ENCODE measurements at regions not wholly inside any gene's neighbourhood (a gene's known extent, or its start where the extent isn't known, plus 50 kb on each side); places are given as distances from the start of the nearest gene placed in this dataset.

DNA sequence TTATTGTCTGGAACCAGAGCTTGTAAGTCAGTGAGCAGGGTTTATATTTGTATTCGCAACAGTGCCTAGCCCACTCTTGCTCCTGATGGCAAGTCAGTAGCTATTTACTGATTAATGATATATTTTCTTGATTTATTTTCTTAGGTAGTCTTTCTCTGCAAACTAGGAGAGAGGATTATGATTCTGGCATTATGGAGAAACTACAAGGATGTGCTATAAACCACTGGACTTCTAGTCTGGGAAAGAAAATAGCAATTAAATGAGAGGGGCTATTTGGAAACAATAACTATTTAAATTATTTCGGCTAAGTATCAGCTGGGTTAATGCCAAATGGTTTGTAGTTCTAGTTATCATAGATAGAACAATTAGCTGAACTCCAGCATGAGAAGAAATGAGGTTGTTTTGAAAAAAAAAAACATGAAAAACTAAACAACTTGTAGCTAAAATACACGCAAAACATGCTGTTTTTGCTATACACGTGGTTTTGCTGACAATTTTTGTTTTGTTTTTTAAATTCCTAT is 304.9 kb upstream of the TCF21 start:
- FAIRE-seq, result no peak

- no peak for FAIRE-seq
Observed at GRCh38 chr6:133584823-133585222, 304.1 kb upstream of the TCF21 start.

DNA sequence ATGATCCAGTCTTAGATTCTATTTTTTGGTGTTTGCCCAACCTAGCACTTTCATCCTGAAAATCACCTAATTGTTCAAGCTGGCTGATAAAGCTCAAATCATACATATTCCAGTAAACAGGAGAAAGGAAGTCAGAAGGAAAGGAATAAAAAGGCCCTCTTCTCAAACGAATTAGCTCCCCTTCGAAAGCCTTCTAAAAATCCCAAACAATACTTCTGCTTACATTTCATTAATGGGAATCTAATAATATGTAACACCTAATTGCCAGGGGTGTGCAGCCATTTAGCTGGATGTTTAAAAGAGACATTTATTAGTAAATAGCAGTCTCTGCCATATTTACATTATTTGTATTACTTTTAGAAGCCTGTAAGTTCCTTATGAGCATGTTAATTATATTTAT is 302.9 kb upstream of the TCF21 start:
- FAIRE-seq, result no peak

- FAIRE-seq, result no peak
Observed at GRCh38 chr6:133587546-133588160, 301.3 kb upstream of the TCF21 start.

- no peak for FAIRE-seq
Observed at GRCh38 chr6:133590196-133590595, 298.7 kb upstream of the TCF21 start.

DNA sequence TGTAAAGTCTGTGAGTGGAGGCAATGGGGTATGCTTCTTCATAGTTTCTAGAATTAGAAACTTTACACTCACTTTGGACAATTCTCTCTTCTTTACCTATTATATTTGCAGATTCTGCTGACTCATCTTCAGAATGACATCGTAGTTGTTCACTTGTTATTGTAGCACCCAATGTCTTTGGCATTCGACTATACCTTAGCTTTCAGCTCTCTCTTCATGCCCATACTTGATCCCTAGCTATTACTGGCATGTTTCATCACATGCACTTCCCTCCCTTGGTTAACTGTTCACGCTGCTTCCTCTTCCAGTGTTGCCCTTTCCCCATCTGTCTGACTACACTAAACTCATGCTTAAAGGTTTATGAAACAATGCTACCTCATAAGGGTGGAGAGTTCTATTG is 298.1 kb upstream of the TCF21 start:
- no peak for FAIRE-seq

DNA sequence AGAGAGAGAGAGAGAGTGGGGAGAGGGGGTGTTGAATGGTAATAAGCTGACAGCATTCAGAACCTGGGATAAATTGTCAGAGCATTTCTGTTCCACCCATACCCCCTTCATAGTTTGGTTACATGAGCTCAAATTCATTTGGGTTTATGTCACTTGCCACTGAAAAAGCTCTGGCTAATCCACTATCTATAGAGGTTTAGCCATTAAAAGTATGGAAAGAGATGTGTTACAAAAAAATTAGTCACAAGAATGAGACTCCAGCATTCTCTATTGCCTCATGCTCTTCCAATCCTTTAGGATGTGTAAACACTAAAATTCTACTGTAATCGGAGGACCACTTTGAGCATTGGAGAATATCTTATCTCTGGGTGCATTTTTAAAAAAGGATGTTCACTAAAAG is 297.6 kb upstream of the TCF21 start:
- no peak for FAIRE-seq

GRCh38 chr6:133594652-133595110 is 294.2 kb upstream of the TCF21 start:
- FAIRE-seq, result no peak

DNA sequence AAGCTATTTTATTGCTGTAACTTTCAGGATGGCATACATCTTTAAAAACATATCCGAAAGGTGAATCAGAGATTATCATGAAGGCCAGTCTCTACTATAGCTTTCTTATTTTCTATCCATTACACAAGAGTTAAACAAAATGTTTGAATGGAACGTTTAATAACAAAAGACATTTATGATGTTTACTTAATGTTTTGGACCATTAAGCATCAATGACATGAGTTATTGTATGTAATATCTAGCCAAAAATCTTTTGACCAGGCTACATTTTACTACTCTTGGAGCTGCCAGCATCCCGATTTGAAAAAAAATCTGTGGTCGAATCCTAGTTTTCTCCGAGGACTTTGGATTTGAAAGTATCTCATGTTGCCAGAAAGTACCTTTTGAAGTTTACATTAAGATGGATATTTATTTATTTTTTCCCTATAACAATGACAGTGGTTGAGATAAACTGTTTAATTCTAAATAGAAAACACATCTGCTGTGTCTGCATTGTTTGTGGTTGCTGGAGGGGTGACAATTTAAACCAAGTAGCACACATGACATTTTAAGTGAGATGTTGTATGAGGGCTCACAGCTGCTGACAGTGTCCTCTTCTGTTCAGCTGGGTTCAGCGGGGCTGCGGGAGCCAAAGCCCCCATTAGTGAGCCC is 293.7 kb upstream of the TCF21 start:
- FAIRE-seq, result no peak

GRCh38 chr6:133606852-133607251 is 282.1 kb upstream of the TCF21 start:
- FAIRE-seq, result no peak

DNA sequence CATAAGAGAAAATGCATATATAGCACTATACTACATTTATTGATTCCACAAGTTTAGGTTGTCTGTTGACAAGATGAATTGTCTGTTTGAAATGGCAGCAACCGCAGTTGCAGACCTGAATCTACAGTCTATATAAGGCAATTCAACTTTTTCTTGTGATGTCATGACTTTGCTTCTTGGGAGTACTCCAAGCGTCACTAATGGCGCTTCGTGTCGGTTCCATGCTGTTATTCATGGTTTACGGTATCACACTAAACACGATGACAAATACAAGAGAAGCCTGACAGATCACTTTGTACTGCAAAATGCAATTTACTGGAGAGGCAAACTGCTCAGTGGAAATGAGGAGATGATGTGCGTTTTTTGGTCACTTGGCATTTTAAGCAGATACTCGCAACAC is 280.3 kb upstream of the TCF21 start:
- FAIRE-seq, result no peak

GRCh38 chr6:133609415-133610226 is 279.3 kb upstream of the TCF21 start:
- no peak for FAIRE-seq

GRCh38 chr6:133610227-133610840 is 278.6 kb upstream of the TCF21 start:
- FAIRE-seq, result no peak

DNA sequence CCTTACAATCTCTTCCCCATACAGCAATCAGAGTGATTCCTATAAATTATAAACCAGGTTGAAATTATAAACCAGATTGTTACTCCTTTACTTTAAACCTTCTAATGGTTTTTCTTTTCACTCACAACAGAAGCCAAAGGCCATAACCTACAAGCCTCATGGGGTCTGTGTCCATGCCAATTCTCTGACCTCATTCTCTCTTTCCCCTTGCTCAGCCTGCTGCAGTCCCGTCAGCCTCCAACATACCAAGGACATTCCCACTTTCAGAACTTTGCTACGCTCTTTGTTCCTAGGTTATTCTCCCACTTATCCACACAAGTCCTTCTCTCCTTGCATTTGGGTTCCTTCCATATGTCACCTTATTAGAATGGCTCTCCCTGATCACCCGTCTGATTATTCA is 277.9 kb upstream of the TCF21 start:
- FAIRE-seq, result no peak

DNA sequence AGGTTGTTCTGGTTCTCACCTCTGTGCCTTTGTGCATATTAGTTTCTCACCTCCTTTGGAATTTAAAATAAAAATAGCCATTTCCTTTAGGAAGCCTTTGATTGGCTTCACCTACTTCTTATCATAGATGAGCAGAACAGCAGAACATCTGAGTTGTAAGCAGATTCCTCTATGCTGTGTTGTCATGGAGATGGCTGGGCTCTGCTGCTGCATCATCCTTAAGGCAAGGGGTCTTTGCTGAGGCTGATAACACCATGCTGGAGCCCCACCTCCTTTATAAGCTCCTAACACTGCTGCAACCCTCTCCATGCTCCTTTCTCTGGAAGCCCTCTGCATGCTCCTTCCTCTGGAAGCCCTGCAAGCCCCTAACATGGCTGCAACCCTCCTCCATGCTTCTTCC is 276.5 kb upstream of the TCF21 start:
- FAIRE-seq, result no peak

DNA sequence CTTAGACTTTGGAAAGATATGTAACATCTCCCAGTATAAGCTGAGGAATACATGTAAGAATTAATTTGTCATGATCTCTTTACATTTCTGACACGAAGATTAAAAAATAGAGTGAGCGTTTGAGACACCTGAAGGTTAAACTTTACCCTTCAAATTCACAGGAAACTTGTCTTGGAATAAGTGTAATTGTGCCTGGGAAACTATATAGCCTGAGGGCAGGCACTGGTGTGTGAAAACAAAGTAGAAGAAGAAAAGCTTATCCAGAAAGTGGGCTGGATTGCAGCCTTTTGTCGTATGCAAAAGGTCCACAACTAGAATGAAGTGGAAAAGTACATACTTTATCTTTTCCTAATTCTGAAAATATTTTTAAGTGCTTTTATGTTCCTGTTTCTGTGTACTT is 275.7 kb upstream of the TCF21 start:
- FAIRE-seq, result no peak

DNA sequence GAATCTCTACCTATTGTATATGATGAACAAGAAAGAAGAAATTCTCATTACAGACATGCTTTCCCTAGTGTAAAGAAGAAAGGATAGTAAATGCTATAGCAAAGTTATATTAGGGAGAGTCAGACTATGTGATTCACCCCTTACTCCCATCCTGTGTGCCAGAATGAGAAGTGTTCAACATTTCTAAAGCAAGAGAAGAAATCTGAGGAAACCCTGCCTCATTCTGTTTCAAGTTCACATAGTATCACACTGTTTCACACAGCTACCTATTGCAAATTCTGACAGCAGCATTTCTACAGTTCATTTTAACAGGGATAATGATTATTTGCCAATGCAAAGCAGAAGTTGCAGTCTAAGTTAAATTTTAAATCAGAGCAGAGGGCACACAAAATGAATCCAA is 267.2 kb upstream of the TCF21 start:
- FAIRE-seq, result no peak

- FAIRE-seq, result no peak
Observed at GRCh38 chr6:133623065-133623464, 265.8 kb upstream of the TCF21 start.

GRCh38 chr6:133623621-133624020 is 265.3 kb upstream of the TCF21 start:
- FAIRE-seq, result no peak

GRCh38 chr6:133626096-133626666 is 262.7 kb upstream of the TCF21 start:
- no peak for FAIRE-seq

GRCh38 chr6:133629970-133630369 is 258.9 kb upstream of the TCF21 start:
- no peak for FAIRE-seq

DNA sequence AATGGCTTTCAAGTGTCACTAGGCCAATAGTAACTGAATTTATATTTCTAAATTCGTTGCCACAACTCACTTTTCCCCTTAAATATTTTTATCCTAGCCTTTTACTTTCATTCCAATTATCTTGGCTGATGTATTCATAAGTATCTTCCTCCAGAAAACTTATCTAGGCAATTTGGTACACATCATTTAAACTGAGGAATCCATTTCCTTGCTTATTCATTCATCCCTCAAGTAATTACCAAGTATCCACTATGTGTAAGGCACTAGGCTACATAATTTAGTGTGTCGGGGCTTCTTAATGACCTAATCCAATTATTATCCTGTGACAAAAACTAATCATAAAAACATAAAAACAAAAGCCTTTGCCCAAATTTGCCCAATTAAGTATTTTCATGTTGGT is 258.3 kb upstream of the TCF21 start:
- no peak for FAIRE-seq

GRCh38 chr6:133631421-133631820 is 257.5 kb upstream of the TCF21 start:
- FAIRE-seq, result no peak

Measured in islet of Langerhans (tissue), 1 donor.